ENCODE measurements at regions not wholly inside any gene's neighbourhood (a gene's known extent, or its start where the extent isn't known, plus 50 kb on each side); places are given as distances from the start of the nearest gene placed in this dataset.

DNA sequence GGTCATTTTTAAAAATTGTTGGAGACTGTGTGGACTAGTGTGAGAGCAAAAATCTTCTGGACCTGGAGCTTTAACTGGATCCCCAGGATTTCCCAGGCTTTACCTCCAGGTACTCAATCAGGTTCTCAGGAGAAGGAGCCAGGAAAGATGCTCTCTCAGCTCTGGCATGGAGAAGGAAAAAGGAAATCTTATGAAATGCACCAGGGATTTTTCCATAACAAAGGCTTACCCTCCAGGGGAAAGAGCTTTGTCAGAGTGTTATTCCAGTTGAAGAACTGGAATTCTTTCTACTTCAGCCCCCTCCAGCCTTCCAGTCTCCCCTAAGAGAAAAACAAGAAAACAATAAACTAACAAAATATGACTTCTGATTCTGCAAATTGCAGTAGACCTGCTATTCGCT, 436.7 kb upstream of the ANKRD30A start:
- WGBS: 92% methylated on average over 1 of the region's 1 CpG
- Histone ChIP-seq H3K9me3 (ENCODE audit: control insufficient read depth, low read length) (no peaks in the 10 kb centered on the region), H3K27ac (ENCODE audit: low read length) (no peak overlapping the region), H3K4me3 (ENCODE audit: low read length) (no peak overlapping the region), H3K27me3 (ENCODE audit: control insufficient read depth, insufficient read depth) (no peaks in the 10 kb centered on the region), H3K4me1 (ENCODE audit: control insufficient read depth, insufficient read depth, low read length) (no peaks in the 10 kb centered on the region)
- intact Hi-C loops (cut with DNase I): no loop called here
- ATAC-seq: no peak
- no peak for DNase-seq

- H3K4me3 ChIP-seq (ENCODE audit: low read length): no peak overlapping the region
- intact Hi-C loops (cut with DNase I): no loop called here
- H3K27me3 ChIP-seq (ENCODE audit: control insufficient read depth, insufficient read depth): no peaks in the 10 kb centered on the region
- H3K4me1 ChIP-seq (ENCODE audit: control insufficient read depth, insufficient read depth, low read length): no peaks in the 10 kb centered on the region
- H3K9me3 ChIP-seq (ENCODE audit: control insufficient read depth, low read length): no peaks in the 10 kb centered on the region
- 71% methylated on average over 2 of the region's 2 CpGs for WGBS
- no peak overlapping the region for H3K27ac ChIP-seq (ENCODE audit: low read length)
- ATAC-seq (no peak), DNase-seq (no peak)
Measured at GRCh38 chr10:36683421-36683820, 442.0 kb upstream of the ANKRD30A start.

GRCh38 chr10:36681751-36682632, 443.4 kb upstream of the ANKRD30A start:
- WGBS: 86% methylated on average over 4 of the region's 4 CpGs
- Histone ChIP-seq H3K27ac (ENCODE audit: low read length) (no peak overlapping the region), H3K27me3 (ENCODE audit: control insufficient read depth, insufficient read depth) (no peaks in the 10 kb centered on the region), H3K9me3 (ENCODE audit: control insufficient read depth, low read length) (no peaks in the 10 kb centered on the region), H3K4me1 (ENCODE audit: control insufficient read depth, insufficient read depth, low read length) (no peaks in the 10 kb centered on the region), H3K4me3 (ENCODE audit: low read length) (no peak overlapping the region)
- ATAC-seq (no peak), DNase-seq (no peak)
- intact Hi-C loops (cut with DNase I): no loop called here

- Histone ChIP-seq H3K4me1 (ENCODE audit: control insufficient read depth, insufficient read depth, low read length) (no peaks in the 10 kb centered on the region), H3K27ac (ENCODE audit: low read length) (no peak overlapping the region), H3K27me3 (ENCODE audit: control insufficient read depth, insufficient read depth) (no peaks in the 10 kb centered on the region), H3K9me3 (ENCODE audit: control insufficient read depth, low read length) (no peaks in the 10 kb centered on the region), H3K4me3 (ENCODE audit: low read length) (no peak overlapping the region)
- DNase-seq (no peak), ATAC-seq (no peak)
- WGBS: 79% methylated on average over 9 of the region's 9 CpGs
- intact Hi-C loops (cut with DNase I): no loop called here
Measured at GRCh38 chr10:36679554-36679953, 445.8 kb upstream of the ANKRD30A start.

DNA sequence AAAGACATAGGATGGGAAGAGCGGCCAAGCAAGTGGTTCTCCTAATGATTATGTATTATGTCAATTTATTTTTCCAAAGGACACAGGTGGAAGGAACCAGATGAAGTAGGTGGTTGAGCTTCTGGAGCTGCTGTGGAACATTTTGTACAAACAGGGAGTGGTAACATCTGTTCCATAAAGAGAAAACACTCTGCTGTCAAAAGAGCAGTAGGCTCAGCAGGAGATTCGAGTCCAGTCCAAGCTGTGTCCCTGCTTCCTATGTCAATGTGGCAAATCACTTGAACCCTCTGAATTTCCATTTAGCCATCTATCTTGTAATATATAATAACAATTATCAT, 448.0 kb upstream of the ANKRD30A start:
- intact Hi-C loops (cut with DNase I): no loop called here
- no peaks in the 10 kb centered on the region for H3K27me3 ChIP-seq (ENCODE audit: control insufficient read depth, insufficient read depth)
- WGBS: 84% methylated on average over 2 of the region's 2 CpGs
- H3K9me3 ChIP-seq (ENCODE audit: control insufficient read depth, low read length): no peaks in the 10 kb centered on the region
- H3K27ac ChIP-seq (ENCODE audit: low read length): no peak overlapping the region
- no peak for DNase-seq
- H3K4me1 ChIP-seq (ENCODE audit: control insufficient read depth, insufficient read depth, low read length): no peaks in the 10 kb centered on the region
- H3K4me3 ChIP-seq (ENCODE audit: low read length): no peak overlapping the region
- ATAC-seq: no peak

GRCh38 chr10:36676756-36677430, 448.5 kb upstream of the ANKRD30A start:
- ATAC-seq (no peak), DNase-seq (no peak)
- H3K27ac ChIP-seq (ENCODE audit: low read length): no peak overlapping the region
- H3K9me3 ChIP-seq (ENCODE audit: control insufficient read depth, low read length): no peaks in the 10 kb centered on the region
- no peaks in the 10 kb centered on the region for H3K4me1 ChIP-seq (ENCODE audit: control insufficient read depth, insufficient read depth, low read length)
- no peaks in the 10 kb centered on the region for H3K27me3 ChIP-seq (ENCODE audit: control insufficient read depth, insufficient read depth)
- 67% methylated on average over 6 of the region's 6 CpGs for WGBS
- intact Hi-C loops (cut with DNase I): no loop called here
- no peak overlapping the region for H3K4me3 ChIP-seq (ENCODE audit: low read length)

DNA sequence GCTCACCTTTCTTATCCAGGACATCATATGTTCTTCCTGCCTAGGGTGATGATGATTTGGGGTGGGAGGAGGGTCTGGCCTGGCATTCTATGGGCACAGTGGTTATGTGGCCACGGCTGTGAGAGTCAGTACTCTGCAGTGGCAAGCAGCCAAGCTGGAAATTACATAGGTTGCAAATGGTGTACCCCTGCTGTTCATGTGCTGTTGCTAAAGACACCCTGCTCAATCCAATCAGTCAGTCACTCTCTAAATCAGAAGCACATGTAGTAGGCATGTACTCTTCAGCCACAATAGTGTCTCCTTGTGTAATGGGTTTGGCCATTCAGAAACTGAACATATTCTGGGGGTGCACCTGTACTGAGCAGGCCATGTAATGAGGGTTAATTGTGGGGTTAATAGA, 449.1 kb upstream of the ANKRD30A start:
- DNase-seq: no peak
- intact Hi-C loops (cut with DNase I): no loop called here
- Histone ChIP-seq H3K27ac (ENCODE audit: low read length) (no peak overlapping the region), H3K27me3 (ENCODE audit: control insufficient read depth, insufficient read depth) (no peaks in the 10 kb centered on the region), H3K9me3 (ENCODE audit: control insufficient read depth, low read length) (no peaks in the 10 kb centered on the region), H3K4me1 (ENCODE audit: control insufficient read depth, insufficient read depth, low read length) (no peaks in the 10 kb centered on the region), H3K4me3 (ENCODE audit: low read length) (no peak overlapping the region)
- no peak for ATAC-seq
- 43% methylated on average over 1 of the region's 1 CpG for WGBS

DNA sequence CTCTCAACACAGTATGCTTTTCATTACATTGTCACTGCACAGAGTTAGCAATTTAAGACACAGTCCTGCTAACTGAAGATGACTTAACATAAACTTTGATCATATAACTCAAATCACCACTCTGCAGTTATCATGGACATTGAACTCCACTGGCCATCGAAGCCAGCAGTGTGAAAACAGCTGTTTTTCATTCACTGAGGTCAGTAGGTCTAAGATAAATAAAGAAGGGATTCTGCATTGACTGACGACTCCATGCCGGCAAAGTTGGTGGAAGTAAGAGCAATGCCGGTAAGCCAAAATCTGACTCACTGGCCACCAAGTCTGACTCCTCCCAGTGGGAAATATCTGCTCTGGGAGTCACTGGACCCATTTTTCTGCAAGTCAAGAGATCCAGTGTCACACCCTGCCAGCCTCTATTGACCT, 449.9 kb upstream of the ANKRD30A start:
- Histone ChIP-seq H3K4me3 (ENCODE audit: low read length) (no peak overlapping the region), H3K4me1 (ENCODE audit: control insufficient read depth, insufficient read depth, low read length) (no peaks in the 10 kb centered on the region), H3K27me3 (ENCODE audit: control insufficient read depth, insufficient read depth) (no peaks in the 10 kb centered on the region), H3K9me3 (ENCODE audit: control insufficient read depth, low read length) (no peaks in the 10 kb centered on the region), H3K27ac (ENCODE audit: low read length) (no peak overlapping the region)
- DNase-seq: no peak
- no peak for ATAC-seq
- intact Hi-C loops (cut with DNase I): no loop called here
- whole genome bisulfite sequencing: 47% methylated on average over 4 of the region's 4 CpGs

DNA sequence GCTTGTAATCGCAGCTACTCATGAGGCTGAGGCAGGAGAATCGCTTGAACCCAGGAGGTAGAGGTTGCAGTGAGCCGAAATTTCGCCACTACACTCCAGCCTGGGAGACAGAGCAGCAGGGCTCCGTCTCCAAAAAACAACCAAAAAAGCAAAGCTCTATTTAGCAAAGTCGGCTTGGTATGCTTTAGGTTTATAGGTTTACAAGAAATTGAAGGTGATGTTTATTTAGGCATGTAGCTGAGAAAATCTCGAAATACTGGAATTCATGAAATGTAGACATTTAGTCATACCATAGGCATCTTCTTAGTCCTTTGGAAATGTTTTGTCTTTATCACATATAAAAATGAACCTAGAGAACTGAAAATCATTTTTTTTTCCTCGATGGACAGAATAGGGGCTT, 453.8 kb upstream of the ANKRD30A start:
- DNase-seq (no peak), ATAC-seq (no peak)
- no peak overlapping the region for H3K4me3 ChIP-seq (ENCODE audit: low read length)
- WGBS: 84% methylated on average over 8 of the region's 8 CpGs
- intact Hi-C loops (cut with DNase I): no loop called here
- H3K27ac ChIP-seq (ENCODE audit: low read length): no peak overlapping the region
- no peaks in the 10 kb centered on the region for H3K4me1 ChIP-seq (ENCODE audit: control insufficient read depth, insufficient read depth, low read length)
- no peaks in the 10 kb centered on the region for H3K27me3 ChIP-seq (ENCODE audit: control insufficient read depth, insufficient read depth)
- no peaks in the 10 kb centered on the region for H3K9me3 ChIP-seq (ENCODE audit: control insufficient read depth, low read length)

DNA sequence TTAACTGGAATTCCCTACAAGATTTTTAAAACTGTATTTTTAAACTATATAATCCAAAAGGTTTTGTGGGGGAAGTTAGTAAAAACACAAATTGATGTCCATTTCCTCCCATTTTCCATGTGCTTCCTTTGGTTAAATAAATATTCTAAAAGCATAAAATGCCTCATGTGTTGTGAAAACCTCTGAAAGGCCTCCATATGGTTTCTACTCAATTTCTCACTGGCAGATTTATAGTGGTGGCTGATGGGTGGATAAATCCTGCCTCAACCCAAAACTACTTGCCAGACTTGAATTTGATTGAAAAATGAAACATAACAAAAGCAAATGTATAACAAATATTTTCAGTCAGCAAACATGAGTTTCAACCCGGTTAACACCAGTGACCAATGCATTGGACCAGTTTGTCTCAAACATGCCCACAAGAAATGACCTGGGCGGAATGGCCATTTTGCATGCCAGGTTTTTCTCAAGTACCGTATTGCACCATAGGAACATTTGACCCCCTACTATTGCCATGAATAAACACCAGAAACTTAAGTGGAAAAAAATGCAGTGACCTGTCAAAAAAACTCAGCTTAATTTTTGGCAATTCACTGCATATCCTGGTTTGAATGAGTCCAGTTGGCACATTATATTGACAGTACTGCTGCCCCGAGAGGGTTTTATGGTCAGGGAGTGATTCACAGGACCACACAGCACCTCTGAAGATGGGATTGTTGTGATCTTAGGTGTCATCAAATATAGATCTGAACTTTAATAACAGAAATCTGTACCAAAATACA, 454.6 kb upstream of the ANKRD30A start:
- Histone ChIP-seq H3K27me3 (ENCODE audit: control insufficient read depth, insufficient read depth) (no peaks in the 10 kb centered on the region), H3K4me1 (ENCODE audit: control insufficient read depth, insufficient read depth, low read length) (no peaks in the 10 kb centered on the region), H3K9me3 (ENCODE audit: control insufficient read depth, low read length) (no peaks in the 10 kb centered on the region), H3K4me3 (ENCODE audit: low read length) (no peak overlapping the region), H3K27ac (ENCODE audit: low read length) (no peak overlapping the region)
- intact Hi-C loops (cut with DNase I): no loop called here
- no peak for ATAC-seq
- 87% methylated on average over 4 of the region's 4 CpGs for WGBS
- no peak for DNase-seq
